B cell (primary cell): ENCODE measurements at regions not wholly inside any gene's neighbourhood (a gene's known extent, or its start where the extent isn't known, plus 50 kb on each side); places are given as distances from the start of the nearest gene placed in this dataset.
"Not testable (repeated sequence)": the region's sequence is repeated elsewhere in the genome, so short reads cannot be mapped to it uniquely, and the experiment has no call there.

ENCODE experiments used
- ATAC-seq: fragments of 200-7000 bp; cut with Tn5 transposase; one replicate; pipeline ENCODE4 v1.10.0; 2021; ENCODE audit warnings: low read depth, mild to moderate bottlenecking, moderate number of reproducible peaks, moderate library complexity
- CTCF ChIA-PET: fragments of 350-600 bp; sonication (Branson Sonifier 250); formaldehyde crosslinking; loops from one replicate; lab custom pipeline; 2021; ENCODE audit warnings: antibody characterized with exemption, inconsistent platforms; lab: Charles Lee
- POLR2A ChIA-PET: fragments of 350-600 bp; sonication (Branson Sonifier 250); formaldehyde crosslinking; loops from one replicate; lab custom pipeline; 2021; ENCODE audit warnings: antibody characterized with exemption; lab: Charles Lee
- DNase-seq: peaks from one replicate; pipeline ENCODE4 v3.0.0; 2013
- H2AFZ ChIP-seq: 2 replicates; pipeline ENCODE4 v1.6.1; 2012; ENCODE audit warnings: mild to moderate bottlenecking, low read depth, low read length; ENCODE audit not compliant: insufficient read depth, poor library complexity, severe bottlenecking
- H3K27ac ChIP-seq, 2 donors: 1 replicate in 1 of 2; 2 replicates in 1 of 2; pipeline ENCODE4 v1.5.1; 2012 to 2013; ENCODE audit warnings: low read length in 2 of 2, mild to moderate bottlenecking in 2 of 2, moderate library complexity in 1 of 2
- H3K27me3 ChIP-seq, 4 experiments: fragments of 200-600 bp in 1 of 4; sonication (generic) in 1 of 4; replicated peaks in 1 of 4; 1 replicate in 2 of 4; 2 replicates in 2 of 4; pipeline versions ENCODE4 v1.6.1 to v1.7.0; 2013 to 2016; ENCODE audit warnings: low read length in 3 of 4, mild to moderate bottlenecking in 2 of 4, mixed read lengths in 1 of 4, moderate library complexity in 1 of 4; ENCODE audit not compliant: insufficient read depth in 4 of 4, control insufficient read depth in 3 of 4; ENCODE audit errors: control extremely low read depth in 1 of 4
- H3K36me3 ChIP-seq, 2 experiments: replicated peaks in 1 of 2; 1 replicate in 1 of 2; 2 replicates in 1 of 2; pipeline versions ENCODE4 v1.6.1 to v1.7.1; 2013; ENCODE audit warnings: low read length in 1 of 2; ENCODE audit not compliant: insufficient read depth in 2 of 2, control insufficient read depth in 1 of 2; ENCODE audit errors: control extremely low read depth in 1 of 2, extremely low read depth in 1 of 2
- H3K4me1 ChIP-seq, 2 donors: fragments of 200-600 bp in 1 of 2; sonication (generic) in 1 of 2; 1 replicate in 1 of 2; 2 replicates in 1 of 2; pipeline versions ENCODE4 v1.5.1 to v1.6.1; 2013 to 2017; ENCODE audit warnings: low read length in 2 of 2; ENCODE audit not compliant: control insufficient read depth in 2 of 2, insufficient read depth in 2 of 2
- H3K4me2 ChIP-seq: replicated peaks from 2 replicates; pipeline ENCODE3; 2012; ENCODE audit warnings: mild to moderate bottlenecking, low read depth, low read length; ENCODE audit not compliant: poor library complexity, severe bottlenecking
- H3K4me3 ChIP-seq, 5 experiments: fragments of 200-600 bp in 1 of 5; sonication (generic) in 1 of 5; 1 replicate in 3 of 5; 2 replicates in 2 of 5; pipeline versions ENCODE4 v1.5.1 to v1.7.0; 2011 to 2016; ENCODE audit warnings: low read length in 4 of 5, mild to moderate bottlenecking in 4 of 5, low read depth in 2 of 5, control low read depth in 1 of 5, moderate library complexity in 1 of 5; ENCODE audit not compliant: insufficient read depth in 1 of 5; ENCODE audit errors: control extremely low read depth in 1 of 5, extremely low read depth in 1 of 5
- H3K79me2 ChIP-seq: fragments of 200-600 bp; sonication (generic); one replicate; pipeline ENCODE4 v1.6.0; 2016; ENCODE audit warnings: low read length; ENCODE audit not compliant: control insufficient read depth, insufficient read depth
- H3K9ac ChIP-seq: fragments of 200-600 bp; sonication (generic); 2 replicates; pipeline ENCODE4 v1.6.1; 2017; ENCODE audit warnings: mild to moderate bottlenecking, low read length, moderate library complexity
- H3K9me3 ChIP-seq, 3 donors: one replicate each; pipeline versions ENCODE4 v1.6.1 to v1.7.1; 2013; ENCODE audit warnings: low read length in 2 of 3; ENCODE audit not compliant: control insufficient read depth in 2 of 3, insufficient read depth in 1 of 3; ENCODE audit errors: control extremely low read depth in 1 of 3
- H4K20me1 ChIP-seq: 2 replicates; pipeline ENCODE4 v1.6.0; 2012; ENCODE audit warnings: mild to moderate bottlenecking, low read length; ENCODE audit not compliant: insufficient read depth, control insufficient read depth, poor library complexity, severe bottlenecking
- H3K27ac Mint-ChIP-seq: one replicate; pipeline ENCODE4 v1.8.0; 2021; ENCODE audit warnings: mixed read lengths
- H3K27me3 Mint-ChIP-seq: one replicate; pipeline ENCODE4 v1.8.0; 2021; ENCODE audit warnings: mixed read lengths
- H3K4me1 Mint-ChIP-seq: one replicate; pipeline ENCODE4 v1.8.0; 2021; ENCODE audit warnings: mixed read lengths
- H3K4me3 Mint-ChIP-seq: one replicate; pipeline ENCODE4 v1.8.0; 2021; ENCODE audit warnings: mixed read lengths
- H3K9me3 Mint-ChIP-seq: one replicate; pipeline ENCODE4 v1.8.0; 2022; ENCODE audit warnings: mixed read lengths; ENCODE audit not compliant: insufficient read depth
- EZH2 ChIP-seq: IDR thresholded peaks from 2 replicates; pipeline ENCODE4 v1.6.1; 2012; ENCODE audit warnings: borderline replicate concordance, low read depth, mild to moderate bottlenecking, moderate library complexity, low read length; ENCODE audit not compliant: insufficient read depth, poor library complexity, severe bottlenecking
- WGBS: methylation state at CpG from one replicate; pipeline ENCODE4 v1.1.5; 2013; ENCODE audit warnings: missing lambda C conversion rate; ENCODE audit not compliant: insufficient coverage; 5-methylcytosine and 5-hydroxymethylcytosine counted together
- intact Hi-C: fragments of 100-400 bp; cut with micrococcal nuclease; formaldehyde crosslinking; loops from one replicate; pipeline ENCODE4 v1.10.0; 2022
- TF ChIP-seq, protein P1 (sequence below): fragments of 200-600 bp; IDR thresholded peaks from one replicate; pipeline ENCODE4 v1.8.0; 2022; ENCODE audit warnings: antibody characterized with exemption, mild to moderate bottlenecking

DNA sequence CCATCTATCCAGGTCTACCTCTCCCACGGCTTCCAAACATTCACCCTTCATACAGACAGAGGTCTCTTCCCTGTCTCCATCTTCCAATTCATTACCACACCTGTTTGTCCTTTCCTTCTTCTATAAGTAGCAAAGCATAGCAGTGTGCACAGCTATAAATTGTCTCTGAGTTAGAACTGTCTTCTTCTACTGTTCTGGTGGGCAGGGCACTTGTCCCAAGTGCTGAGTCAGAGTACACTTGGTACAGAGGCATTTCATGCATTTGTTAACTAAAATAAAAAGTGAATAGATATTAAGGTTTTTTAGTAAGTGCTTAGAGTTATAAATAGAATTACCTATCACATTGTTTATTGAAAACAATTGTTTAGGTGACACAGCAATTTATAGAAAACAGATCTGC lies 150.1 kb upstream of the CCDC54 start:
- Mint-ChIP-seq H3K9me3 (no peaks in the 10 kb centered on the region), H3K27me3 (peaks cover 25% of the 10 kb centered on the region), H3K4me3 (no peak overlapping the region), H3K27ac (no peak overlapping the region), H3K4me1 (no peaks in the 10 kb centered on the region)
- peaks cover 0 to 3% (median 0%) of the 10 kb centered on the region in 4 experiments for H3K27me3 ChIP-seq
- TF ChIP-seq EZH2 = no peak
- TF ChIP-seq, protein P1, sequence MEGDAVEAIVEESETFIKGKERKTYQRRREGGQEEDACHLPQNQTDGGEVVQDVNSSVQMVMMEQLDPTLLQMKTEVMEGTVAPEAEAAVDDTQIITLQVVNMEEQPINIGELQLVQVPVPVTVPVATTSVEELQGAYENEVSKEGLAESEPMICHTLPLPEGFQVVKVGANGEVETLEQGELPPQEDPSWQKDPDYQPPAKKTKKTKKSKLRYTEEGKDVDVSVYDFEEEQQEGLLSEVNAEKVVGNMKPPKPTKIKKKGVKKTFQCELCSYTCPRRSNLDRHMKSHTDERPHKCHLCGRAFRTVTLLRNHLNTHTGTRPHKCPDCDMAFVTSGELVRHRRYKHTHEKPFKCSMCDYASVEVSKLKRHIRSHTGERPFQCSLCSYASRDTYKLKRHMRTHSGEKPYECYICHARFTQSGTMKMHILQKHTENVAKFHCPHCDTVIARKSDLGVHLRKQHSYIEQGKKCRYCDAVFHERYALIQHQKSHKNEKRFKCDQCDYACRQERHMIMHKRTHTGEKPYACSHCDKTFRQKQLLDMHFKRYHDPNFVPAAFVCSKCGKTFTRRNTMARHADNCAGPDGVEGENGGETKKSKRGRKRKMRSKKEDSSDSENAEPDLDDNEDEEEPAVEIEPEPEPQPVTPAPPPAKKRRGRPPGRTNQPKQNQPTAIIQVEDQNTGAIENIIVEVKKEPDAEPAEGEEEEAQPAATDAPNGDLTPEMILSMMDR = no peak
- H3K79me2 ChIP-seq = no peaks in the 10 kb centered on the region
- no peaks in the 10 kb centered on the region for H3K4me1 ChIP-seq
- H4K20me1 ChIP-seq = no peaks in the 10 kb centered on the region
- no peak overlapping the region for H3K9ac ChIP-seq
- H3K36me3 ChIP-seq = no peaks in the 10 kb centered on the region
- ChIA-PET POLR2A (no interaction called here), CTCF (interaction anchor here (3.0 kb wide), 1 partner anchor 8 kb away, joined by 9 read pairs; no protein-coding TSS in a partner anchor)
- intact Hi-C loops = no loop called here
- no peak overlapping the region for H3K27ac ChIP-seq
- no peak overlapping the region for H3K4me3 ChIP-seq
- DNase-seq (no peak), ATAC-seq (no peak)
- no peaks in the 10 kb centered on the region for H3K9me3 ChIP-seq
- H3K4me2 ChIP-seq = no peak overlapping the region
- WGBS = 91% methylated on average over 1 of the region's 1 CpG
- no peak overlapping the region for H2AFZ ChIP-seq

DNA sequence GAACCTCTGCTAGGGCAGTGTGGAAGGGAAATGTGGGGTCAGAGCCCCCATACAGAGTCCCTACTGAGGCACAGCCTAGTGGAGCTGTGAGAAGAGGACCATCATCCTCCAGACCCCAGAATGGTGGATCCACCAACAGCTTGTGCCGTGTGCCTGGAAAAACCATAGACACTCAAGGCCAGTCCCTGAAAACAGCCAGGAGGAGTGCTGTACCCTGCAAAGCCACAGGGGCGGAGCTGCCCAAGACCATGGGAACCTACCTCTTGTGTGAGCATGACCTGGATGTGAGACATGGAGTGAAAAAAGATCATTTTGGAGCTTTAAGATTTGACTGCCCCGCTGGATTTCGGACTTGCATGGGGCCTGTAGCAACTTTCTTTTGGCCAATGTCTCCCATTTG lies 143.4 kb upstream of the CCDC54 start:
- intact Hi-C loops, H3K9me3 ChIP-seq, H3K27me3 ChIP-seq, H3K36me3 ChIP-seq, H4K20me1 ChIP-seq, POLR2A ChIA-PET, H3K9me3 Mint-ChIP-seq, H3K27me3 Mint-ChIP-seq, H3K4me3 ChIP-seq, H3K4me1 ChIP-seq, H3K27ac Mint-ChIP-seq, H3K9ac ChIP-seq, H2AFZ ChIP-seq, DNase-seq, ATAC-seq, H3K79me2 ChIP-seq, H3K4me1 Mint-ChIP-seq, H3K4me2 ChIP-seq, H3K4me3 Mint-ChIP-seq, H3K27ac ChIP-seq: not testable (repeated sequence)
- CTCF ChIA-PET = interaction anchor here (0.8 to 3.9 kb wide), 7 partner anchors 8 to 1318 kb away, joined by 3 to 31 read pairs (median 9); no protein-coding TSS in a partner anchor
- 98% methylated on average over 4 of the region's 4 CpGs for WGBS
